ENCODE measurements at regions not wholly inside any gene's neighbourhood (a gene's known extent, or its start where the extent isn't known, plus 50 kb on each side); places are given as distances from the start of the nearest gene placed in this dataset.

GRCh38 chr7:17184805-17185689 lies 113.4 kb upstream of the AHR start:
- H3K27me3 ChIP-seq (ENCODE audit: low read depth, low read length): no peaks in the 10 kb centered on the region
- H3K27ac ChIP-seq (ENCODE audit: low read length): no peak overlapping the region
- H3K36me3 ChIP-seq (ENCODE audit: control insufficient read depth in 1 of 2, insufficient read depth in 2 of 2, low read length in 2 of 2): no peaks in the 10 kb centered on the region
- no peaks in the 10 kb centered on the region for H3K9me3 ChIP-seq (ENCODE audit: control insufficient read depth in 1 of 2, low read length in 2 of 2)
- peaks cover 0 to 7% of the 10 kb centered on the region in 2 donors for H3K4me1 ChIP-seq (ENCODE audit: control insufficient read depth in 1 of 2, insufficient read depth in 2 of 2, low read length in 2 of 2)
- H3K4me3 ChIP-seq (ENCODE audit: low read depth in 1 of 2, low read length in 2 of 2): no peak overlapping the region

GRCh38 chr7:17185690-17186070 lies 112.8 kb upstream of the AHR start:
- Histone ChIP-seq H3K27ac (ENCODE audit: low read length) (no peak overlapping the region), H3K4me3 (ENCODE audit: low read depth in 1 of 2, low read length in 2 of 2) (no peak overlapping the region), H3K4me1 (ENCODE audit: control insufficient read depth in 1 of 2, insufficient read depth in 2 of 2, low read length in 2 of 2) (peaks cover 0 to 7% of the 10 kb centered on the region in 2 donors), H3K27me3 (ENCODE audit: low read depth, low read length) (no peaks in the 10 kb centered on the region), H3K9me3 (ENCODE audit: control insufficient read depth in 1 of 2, low read length in 2 of 2) (no peaks in the 10 kb centered on the region), H3K36me3 (ENCODE audit: control insufficient read depth in 1 of 2, insufficient read depth in 2 of 2, low read length in 2 of 2) (no peaks in the 10 kb centered on the region)

- Histone ChIP-seq H3K9me3 (ENCODE audit: control insufficient read depth in 1 of 2, low read length in 2 of 2) (no peaks in the 10 kb centered on the region), H3K4me3 (ENCODE audit: low read depth in 1 of 2, low read length in 2 of 2) (no peak overlapping the region), H3K36me3 (ENCODE audit: control insufficient read depth in 1 of 2, insufficient read depth in 2 of 2, low read length in 2 of 2) (no peaks in the 10 kb centered on the region), H3K27me3 (ENCODE audit: low read depth, low read length) (no peaks in the 10 kb centered on the region), H3K27ac (ENCODE audit: low read length) (no peak overlapping the region), H3K4me1 (ENCODE audit: control insufficient read depth in 1 of 2, insufficient read depth in 2 of 2, low read length in 2 of 2) (peaks cover 0 to 7% of the 10 kb centered on the region in 2 donors)
Observed at GRCh38 chr7:17186745-17187530, 111.5 kb upstream of the AHR start.

GRCh38 chr7:17194656-17195055 lies 103.8 kb upstream of the AHR start:
- Histone ChIP-seq H3K27ac (ENCODE audit: low read length) (no peak overlapping the region), H3K4me3 (ENCODE audit: low read depth in 1 of 2, low read length in 2 of 2) (no peak overlapping the region), H3K36me3 (ENCODE audit: control insufficient read depth in 1 of 2, insufficient read depth in 2 of 2, low read length in 2 of 2) (no peaks in the 10 kb centered on the region), H3K4me1 (ENCODE audit: control insufficient read depth in 1 of 2, insufficient read depth in 2 of 2, low read length in 2 of 2) (no peaks in the 10 kb centered on the region), H3K9me3 (ENCODE audit: control insufficient read depth in 1 of 2, low read length in 2 of 2) (no peaks in the 10 kb centered on the region), H3K27me3 (ENCODE audit: low read depth, low read length) (no peaks in the 10 kb centered on the region)

GRCh38 chr7:17195576-17195975 lies 102.9 kb upstream of the AHR start:
- H3K9me3 ChIP-seq (ENCODE audit: control insufficient read depth in 1 of 2, low read length in 2 of 2): no peaks in the 10 kb centered on the region
- no peaks in the 10 kb centered on the region for H3K36me3 ChIP-seq (ENCODE audit: control insufficient read depth in 1 of 2, insufficient read depth in 2 of 2, low read length in 2 of 2)
- H3K4me1 ChIP-seq (ENCODE audit: control insufficient read depth in 1 of 2, insufficient read depth in 2 of 2, low read length in 2 of 2): no peaks in the 10 kb centered on the region
- no peak overlapping the region for H3K4me3 ChIP-seq (ENCODE audit: low read depth in 1 of 2, low read length in 2 of 2)
- no peak overlapping the region for H3K27ac ChIP-seq (ENCODE audit: low read length)
- H3K27me3 ChIP-seq (ENCODE audit: low read depth, low read length): no peaks in the 10 kb centered on the region

- Histone ChIP-seq H3K36me3 (ENCODE audit: control insufficient read depth in 1 of 2, insufficient read depth in 2 of 2, low read length in 2 of 2) (no peaks in the 10 kb centered on the region), H3K4me3 (ENCODE audit: low read depth in 1 of 2, low read length in 2 of 2) (no peak overlapping the region), H3K27ac (ENCODE audit: low read length) (no peak overlapping the region), H3K27me3 (ENCODE audit: low read depth, low read length) (no peaks in the 10 kb centered on the region), H3K9me3 (ENCODE audit: control insufficient read depth in 1 of 2, low read length in 2 of 2) (no peaks in the 10 kb centered on the region), H3K4me1 (ENCODE audit: control insufficient read depth in 1 of 2, insufficient read depth in 2 of 2, low read length in 2 of 2) (no peaks in the 10 kb centered on the region)
Observed at GRCh38 chr7:17205910-17206309, 92.5 kb upstream of the AHR start.

- H3K9me3 ChIP-seq (ENCODE audit: control insufficient read depth in 1 of 2, low read length in 2 of 2): no peaks in the 10 kb centered on the region
- no peaks in the 10 kb centered on the region for H3K36me3 ChIP-seq (ENCODE audit: control insufficient read depth in 1 of 2, insufficient read depth in 2 of 2, low read length in 2 of 2)
- no peaks in the 10 kb centered on the region for H3K4me1 ChIP-seq (ENCODE audit: control insufficient read depth in 1 of 2, insufficient read depth in 2 of 2, low read length in 2 of 2)
- H3K4me3 ChIP-seq (ENCODE audit: low read depth in 1 of 2, low read length in 2 of 2): no peak overlapping the region
- H3K27me3 ChIP-seq (ENCODE audit: low read depth, low read length): no peaks in the 10 kb centered on the region
- no peak overlapping the region for H3K27ac ChIP-seq (ENCODE audit: low read length)
Observed at GRCh38 chr7:17206349-17206905, 92.0 kb upstream of the AHR start.

- H3K36me3 ChIP-seq (ENCODE audit: control insufficient read depth in 1 of 2, insufficient read depth in 2 of 2, low read length in 2 of 2): no peaks in the 10 kb centered on the region
- H3K4me1 ChIP-seq (ENCODE audit: control insufficient read depth in 1 of 2, insufficient read depth in 2 of 2, low read length in 2 of 2): no peaks in the 10 kb centered on the region
- H3K4me3 ChIP-seq (ENCODE audit: low read depth in 1 of 2, low read length in 2 of 2): no peak overlapping the region
- H3K9me3 ChIP-seq (ENCODE audit: control insufficient read depth in 1 of 2, low read length in 2 of 2): no peaks in the 10 kb centered on the region
- H3K27ac ChIP-seq (ENCODE audit: low read length): no peak overlapping the region
- no peaks in the 10 kb centered on the region for H3K27me3 ChIP-seq (ENCODE audit: low read depth, low read length)
Observed at GRCh38 chr7:17207220-17207619, 91.2 kb upstream of the AHR start.

GRCh38 chr7:17209101-17209500 lies 89.4 kb upstream of the AHR start:
- H3K27ac ChIP-seq (ENCODE audit: low read length): no peak overlapping the region
- H3K4me1 ChIP-seq (ENCODE audit: control insufficient read depth in 1 of 2, insufficient read depth in 2 of 2, low read length in 2 of 2): no peaks in the 10 kb centered on the region
- no peaks in the 10 kb centered on the region for H3K9me3 ChIP-seq (ENCODE audit: control insufficient read depth in 1 of 2, low read length in 2 of 2)
- no peaks in the 10 kb centered on the region for H3K36me3 ChIP-seq (ENCODE audit: control insufficient read depth in 1 of 2, insufficient read depth in 2 of 2, low read length in 2 of 2)
- no peak overlapping the region for H3K4me3 ChIP-seq (ENCODE audit: low read depth in 1 of 2, low read length in 2 of 2)
- no peaks in the 10 kb centered on the region for H3K27me3 ChIP-seq (ENCODE audit: low read depth, low read length)

- H3K36me3 ChIP-seq (ENCODE audit: control insufficient read depth in 1 of 2, insufficient read depth in 2 of 2, low read length in 2 of 2): no peaks in the 10 kb centered on the region
- peaks cover 0 to 2% of the 10 kb centered on the region in 2 donors for H3K9me3 ChIP-seq (ENCODE audit: control insufficient read depth in 1 of 2, low read length in 2 of 2)
- no peaks in the 10 kb centered on the region for H3K4me1 ChIP-seq (ENCODE audit: control insufficient read depth in 1 of 2, insufficient read depth in 2 of 2, low read length in 2 of 2)
- no peak overlapping the region for H3K27ac ChIP-seq (ENCODE audit: low read length)
- H3K4me3 ChIP-seq (ENCODE audit: low read depth in 1 of 2, low read length in 2 of 2): no peak overlapping the region
- no peaks in the 10 kb centered on the region for H3K27me3 ChIP-seq (ENCODE audit: low read depth, low read length)
Observed at GRCh38 chr7:17211307-17211836, 87.1 kb upstream of the AHR start.

- H3K36me3 ChIP-seq (ENCODE audit: control insufficient read depth in 1 of 2, insufficient read depth in 2 of 2, low read length in 2 of 2): no peaks in the 10 kb centered on the region
- peaks cover 0 to 2% of the 10 kb centered on the region in 2 donors for H3K9me3 ChIP-seq (ENCODE audit: control insufficient read depth in 1 of 2, low read length in 2 of 2)
- no peaks in the 10 kb centered on the region for H3K27me3 ChIP-seq (ENCODE audit: low read depth, low read length)
- no peaks in the 10 kb centered on the region for H3K4me1 ChIP-seq (ENCODE audit: control insufficient read depth in 1 of 2, insufficient read depth in 2 of 2, low read length in 2 of 2)
- H3K4me3 ChIP-seq (ENCODE audit: low read depth in 1 of 2, low read length in 2 of 2): no peak overlapping the region
- no peak overlapping the region for H3K27ac ChIP-seq (ENCODE audit: low read length)
Observed at GRCh38 chr7:17212188-17212587, 86.3 kb upstream of the AHR start.
